GM23338 (cell line): ENCODE measurements at regions not wholly inside any gene's neighbourhood (a gene's known extent, or its start where the extent isn't known, plus 50 kb on each side); places are given as distances from the start of the nearest gene placed in this dataset.
"Not testable (repeated sequence)": the region's sequence is repeated elsewhere in the genome, so short reads cannot be mapped to it uniquely, and the experiment has no call there.

Source experiments
- ATAC-seq: fragments of 200-7000 bp; cut with Tn5 transposase; 3 replicates; pipeline ENCODE4 v1.9.1; 2020
- DNase-seq: peaks from one replicate; pipeline ENCODE4 v3.0.0-alpha.2; 2015; ENCODE audit warnings: low spot score
- H2AFZ ChIP-seq: fragments of 200-600 bp; sonication (generic); 2 replicates; pipeline ENCODE4 v1.8.0; 2016; ENCODE audit warnings: antibody characterized with exemption, mild to moderate bottlenecking, moderate library complexity
- H3F3A ChIP-seq: fragments of 200-600 bp; sonication (generic); replicated peaks from 2 replicates; pipeline ENCODE4 v1.8.0; 2017; ENCODE audit warnings: antibody characterized with exemption, mixed run types, low read depth
- H3K27ac ChIP-seq: fragments of 200-600 bp; sonication (generic); 2 replicates; pipeline ENCODE4 v1.6.1; 2016; ENCODE audit warnings: low read depth
- H3K27me3 ChIP-seq: fragments of 200-600 bp; sonication (generic); 2 replicates; pipeline ENCODE4 v1.8.0; 2016; ENCODE audit warnings: mild to moderate bottlenecking, mixed run types, moderate library complexity; ENCODE audit not compliant: insufficient read depth
- H3K36me3 ChIP-seq: fragments of 200-600 bp; sonication (generic); 2 replicates; pipeline ENCODE4 v1.8.0; 2016; ENCODE audit warnings: mild to moderate bottlenecking; ENCODE audit not compliant: insufficient read depth
- H3K4me1 ChIP-seq: fragments of 200-600 bp; sonication (generic); 2 replicates; pipeline ENCODE4 v1.8.0; 2016; ENCODE audit warnings: mild to moderate bottlenecking, moderate library complexity; ENCODE audit not compliant: insufficient read depth
- H3K4me2 ChIP-seq: fragments of 200-600 bp; sonication (generic); 2 replicates; pipeline ENCODE4 v1.7.1; 2017; ENCODE audit warnings: mixed run types
- H3K4me3 ChIP-seq: fragments of 200-600 bp; sonication (generic); 2 replicates; pipeline ENCODE4 v1.6.1; 2016; ENCODE audit warnings: mixed run types
- H3K79me2 ChIP-seq: fragments of 200-600 bp; sonication (generic); replicated peaks from 2 replicates; pipeline ENCODE4 v1.8.0; 2017; ENCODE audit warnings: mild to moderate bottlenecking; ENCODE audit not compliant: insufficient read depth
- H3K9me2 ChIP-seq: fragments of 200-600 bp; sonication (generic); 2 replicates; pipeline ENCODE4 v1.8.0; 2017; ENCODE audit not compliant: insufficient read depth
- H4K20me1 ChIP-seq: fragments of 200-600 bp; sonication (generic); replicated peaks from 2 replicates; pipeline ENCODE4 v1.8.0; 2017; ENCODE audit warnings: mild to moderate bottlenecking; ENCODE audit not compliant: insufficient read depth
- H3K27ac Mint-ChIP-seq: 2 replicates; pipeline ENCODE4 v1.8.0; 2020; ENCODE audit warnings: inconsistent platforms, mild to moderate bottlenecking, moderate library complexity, mixed read lengths
- H3K27me3 Mint-ChIP-seq: 3 replicates; pipeline ENCODE4 v1.8.0; 2022; ENCODE audit warnings: low read depth, mild to moderate bottlenecking, moderate library complexity, mixed read lengths, inconsistent platforms; ENCODE audit not compliant: insufficient read depth, poor library complexity
- H3K36me3 Mint-ChIP-seq: 3 replicates; pipeline ENCODE4 v1.8.0; 2021; ENCODE audit warnings: low read depth, mild to moderate bottlenecking, inconsistent platforms, moderate library complexity, mixed read lengths
- H3K4me1 Mint-ChIP-seq: 3 replicates; pipeline ENCODE4 v1.8.0; 2020; ENCODE audit warnings: mild to moderate bottlenecking, inconsistent platforms, mixed read lengths
- H3K4me3 Mint-ChIP-seq: 3 replicates; pipeline ENCODE4 v1.8.0; 2021; ENCODE audit warnings: moderate library complexity, mild to moderate bottlenecking, inconsistent platforms, mixed read lengths
- H3K9me3 Mint-ChIP-seq: 3 replicates; pipeline ENCODE4 v1.8.0; 2020; ENCODE audit warnings: moderate library complexity, mild to moderate bottlenecking, inconsistent platforms, mixed read lengths
- CTCF ChIP-seq, 2 experiments: fragments of 200-600 bp in 1 of 2; sonication (generic) in 1 of 2; conservative IDR thresholded peaks; 2 replicates each; pipeline versions ENCODE4 v1.5.1 to v1.6.1; 2016 to 2017; ENCODE audit warnings: antibody characterized with exemption in 2 of 2, low read depth in 2 of 2, mild to moderate bottlenecking in 2 of 2, moderate library complexity in 1 of 2
- NANOG ChIP-seq: IDR thresholded peaks from 2 replicates; pipeline ENCODE4 v1.6.1; 2016; ENCODE audit warnings: antibody characterized with exemption, borderline replicate concordance

DNA sequence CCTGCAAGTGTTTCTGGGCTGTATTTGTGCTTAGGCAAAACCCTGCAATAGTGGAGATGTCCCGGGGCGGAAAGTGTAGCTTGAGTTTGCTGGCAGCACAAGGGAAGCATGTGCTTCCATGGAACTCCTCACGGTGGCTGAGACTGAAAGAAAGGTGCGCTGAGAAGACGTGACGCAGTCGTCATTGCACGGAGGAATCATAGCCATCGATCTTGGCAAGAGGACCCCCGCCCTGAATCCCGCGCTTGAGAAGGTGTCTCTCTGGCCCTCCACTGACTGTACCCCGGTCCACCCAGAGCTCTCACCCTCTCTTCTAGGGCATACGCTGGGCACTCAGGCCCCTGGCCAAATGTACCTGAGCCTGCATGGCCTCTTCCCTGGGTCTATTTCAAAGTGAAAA, 1081.8 kb upstream of the DEFB115 start (continued):
- TF ChIP-seq CTCF (conservative IDR thresholded peaks at IDR 0.05; ENCODE audit: low read depth in 2 of 2) (no peak), NANOG (no peak)

GRCh38 chr20:30183124-30183523, 1074.3 kb upstream of the DEFB115 start:
- not testable (repeated sequence) for H3K4me1 ChIP-seq, H3K27me3 Mint-ChIP-seq, H3K4me1 Mint-ChIP-seq, H3K79me2 ChIP-seq, H3K4me3 ChIP-seq, H2AFZ ChIP-seq, H3K4me3 Mint-ChIP-seq, H3K36me3 ChIP-seq, H3K9me2 ChIP-seq, H3F3A ChIP-seq, H3K27ac ChIP-seq, DNase-seq, H4K20me1 ChIP-seq, H3K4me2 ChIP-seq, H3K27me3 ChIP-seq, H3K27ac Mint-ChIP-seq, ATAC-seq
- Mint-ChIP-seq H3K36me3 (peaks cover 10% of the 10 kb centered on the region; the same call in 2 of the 3 replicates), H3K9me3 (peaks cover 88% of the 10 kb centered on the region)

DNA sequence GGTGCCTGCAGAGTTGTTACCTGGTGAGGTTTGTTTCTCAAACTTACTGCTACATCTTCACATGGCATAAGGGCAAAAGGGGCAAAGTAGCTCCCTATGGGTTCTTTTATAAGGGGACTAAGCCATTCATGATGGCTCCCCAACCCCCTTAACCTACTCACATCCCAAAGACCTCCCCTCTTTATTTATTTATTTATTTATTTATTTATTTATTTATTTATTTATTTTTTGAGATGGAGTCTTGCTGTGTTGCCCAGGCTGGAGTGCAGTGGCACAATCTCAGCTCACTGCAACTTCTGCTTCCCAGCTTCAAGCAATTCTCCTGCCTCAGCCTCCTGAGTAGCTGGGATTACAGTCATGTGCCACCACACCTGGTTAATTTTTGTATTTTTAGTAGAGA, 1065.7 kb upstream of the DEFB115 start:
- H3K4me1 Mint-ChIP-seq, H3K36me3 Mint-ChIP-seq, H3K9me2 ChIP-seq, H3K4me1 ChIP-seq, H3K79me2 ChIP-seq, H2AFZ ChIP-seq, DNase-seq, H3K27ac ChIP-seq, H3K27me3 Mint-ChIP-seq, H3K27ac Mint-ChIP-seq, H3K4me2 ChIP-seq, H3K4me3 Mint-ChIP-seq, H3K27me3 ChIP-seq, H3F3A ChIP-seq, ATAC-seq, H4K20me1 ChIP-seq, H3K36me3 ChIP-seq, H3K4me3 ChIP-seq: not testable (repeated sequence)
- peaks cover 79% of the 10 kb centered on the region for H3K9me3 Mint-ChIP-seq

DNA sequence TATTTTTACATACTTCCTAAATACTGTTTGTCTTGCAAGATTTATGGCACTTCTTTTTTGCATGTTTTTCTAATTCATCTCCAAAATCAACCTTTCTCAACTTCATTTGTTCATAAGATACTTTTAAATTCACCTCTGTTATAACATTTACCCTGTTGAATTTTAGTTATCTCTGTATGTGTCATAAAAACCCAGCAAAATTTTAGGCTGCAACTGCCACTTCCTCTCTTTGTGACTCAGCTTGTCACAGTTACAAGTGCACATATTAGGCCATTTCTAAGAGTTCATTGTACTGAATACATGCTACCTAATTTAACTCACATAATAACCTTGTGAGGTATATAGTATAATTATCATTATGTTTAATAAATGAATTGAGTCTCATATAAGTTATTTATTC, 1023.0 kb upstream of the DEFB115 start:
- not testable (repeated sequence) for H3K9me2 ChIP-seq, H3K4me3 ChIP-seq, H3K27ac Mint-ChIP-seq, H3K27me3 Mint-ChIP-seq, ATAC-seq, H3K4me1 Mint-ChIP-seq, H3K27me3 ChIP-seq, H3K4me2 ChIP-seq, H3K27ac ChIP-seq, H4K20me1 ChIP-seq, H3K36me3 ChIP-seq, H3F3A ChIP-seq, H3K4me1 ChIP-seq, H3K4me3 Mint-ChIP-seq, H3K79me2 ChIP-seq, H3K36me3 Mint-ChIP-seq, H2AFZ ChIP-seq, DNase-seq
- H3K9me3 Mint-ChIP-seq = peaks cover 72% of the 10 kb centered on the region

DNA sequence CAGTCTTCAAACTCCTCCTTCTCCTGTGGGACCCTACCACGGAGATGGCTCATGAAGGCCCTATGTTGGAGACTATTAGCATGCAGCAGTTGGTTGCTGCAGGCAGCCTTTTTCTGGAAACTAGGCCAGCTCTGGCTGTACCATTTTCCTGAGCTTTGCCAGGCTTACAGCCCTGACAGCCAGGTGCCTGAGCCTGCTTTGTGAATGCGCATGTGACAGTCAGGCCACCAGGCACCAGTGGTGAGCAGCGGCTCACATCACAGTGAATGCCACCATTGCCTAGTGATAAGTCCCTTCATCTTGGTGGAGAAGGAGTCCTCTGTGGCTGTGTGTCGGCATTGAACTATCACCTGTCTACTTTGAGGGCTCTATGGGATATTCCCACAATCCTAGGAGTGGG, 982.4 kb upstream of the DEFB115 start:
- H3K9me2 ChIP-seq, ATAC-seq, H3K27me3 Mint-ChIP-seq, H3K27ac ChIP-seq, H3K79me2 ChIP-seq, H3K4me1 ChIP-seq, H4K20me1 ChIP-seq, H3K4me2 ChIP-seq, H3K27me3 ChIP-seq, H3K4me3 ChIP-seq, H2AFZ ChIP-seq, H3K4me3 Mint-ChIP-seq, H3K27ac Mint-ChIP-seq, H3K4me1 Mint-ChIP-seq, H3K36me3 Mint-ChIP-seq, H3F3A ChIP-seq, H3K36me3 ChIP-seq, DNase-seq: not testable (repeated sequence)
- peaks cover 51% of the 10 kb centered on the region for H3K9me3 Mint-ChIP-seq
